ENCODE measurements at regions not wholly inside any gene's neighbourhood (a gene's known extent, or its start where the extent isn't known, plus 50 kb on each side); places are given as distances from the start of the nearest gene placed in this dataset.

- Histone ChIP-seq H3K36me3 (replicated peaks in 1 of 2; ENCODE audit: control insufficient read depth in 1 of 2, insufficient read depth in 2 of 2, low read length in 2 of 2) (no peaks in the 10 kb centered on the region), H3K9ac (ENCODE audit: insufficient read depth, low read length, poor library complexity, severe bottlenecking) (no peak overlapping the region), H3K4me3 (replicated peaks in 1 of 3; ENCODE audit: low read depth in 2 of 3, low read length in 3 of 3) (no peak overlapping the region), H3K4me1 (ENCODE audit: control insufficient read depth in 1 of 2, insufficient read depth in 2 of 2, low read length in 2 of 2) (no peaks in the 10 kb centered on the region), H3K79me2 (ENCODE audit: insufficient read depth, low read length) (no peaks in the 10 kb centered on the region), H3K9me3 (replicated peaks in 1 of 2; ENCODE audit: control insufficient read depth in 1 of 2, insufficient read depth in 1 of 2, low read length in 2 of 2) (no peaks in the 10 kb centered on the region), H2AFZ (ENCODE audit: insufficient read depth, low read depth, low read length, poor library complexity, severe bottlenecking) (no peak overlapping the region), H3K27ac (ENCODE audit: low read depth in 1 of 2, low read length in 2 of 2) (no peak overlapping the region), H3K27me3 (ENCODE audit: control insufficient read depth in 2 of 2, insufficient read depth in 2 of 2, low read length in 2 of 2) (no peaks in the 10 kb centered on the region), H3K4me2 (replicated peaks; ENCODE audit: extremely low read depth, low read length, poor library complexity, severe bottlenecking) (no peak overlapping the region), H4K20me1 (ENCODE audit: insufficient read depth, low read length) (no peaks in the 10 kb centered on the region)
- Mint-ChIP-seq H3K9me3 (peaks cover 0 to 4% (median 1%) of the 10 kb centered on the region in 7 donors), H3K36me3 (no peaks in the 10 kb centered on the region), H3K4me3 (no peak overlapping the region), H3K4me1 (no peaks in the 10 kb centered on the region), H3K27ac (no peak overlapping the region), H3K27me3 (ENCODE audit: low read depth in 3 of 3) (peaks cover 0 to 2% (median 0%) of the 10 kb centered on the region in 3 donors)
- no peak for DNase-seq
- intact Hi-C loops (cut with micrococcal nuclease) = no loop called here
- TF ChIP-seq CTCF (IDR thresholded peaks at IDR 0.05) = no peak
- no CpG with 5 or more reads among the region's 3 CpGs for WGBS (ENCODE audit: insufficient coverage)
Measured at GRCh38 chr3:137295336-137295735, 337.6 kb downstream of the IL20RB start.

DNA sequence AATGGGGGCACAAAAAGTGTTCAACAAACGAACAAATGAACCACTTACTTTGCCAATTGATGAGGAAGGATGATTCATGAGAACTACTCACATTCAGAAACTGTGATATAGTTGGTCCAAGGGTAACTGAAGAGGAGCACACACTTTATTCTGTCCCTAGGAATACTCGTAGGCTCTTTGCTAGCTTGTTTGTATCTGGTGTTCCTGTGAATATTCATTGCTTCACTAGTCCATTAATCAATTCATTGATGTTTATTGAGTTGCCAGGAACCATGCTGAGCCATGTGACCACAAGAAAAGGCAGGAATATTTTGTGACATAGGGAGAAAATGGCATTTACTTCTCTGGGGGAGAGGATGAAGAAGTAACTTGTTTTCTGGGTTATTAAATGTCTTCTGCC is 338.3 kb downstream of the IL20RB start:
- Mint-ChIP-seq H3K9me3 (peaks cover 0 to 1% (median 0%) of the 10 kb centered on the region in 7 donors), H3K4me3 (no peak overlapping the region), H3K27me3 (ENCODE audit: low read depth in 3 of 3) (no peaks in the 10 kb centered on the region), H3K4me1 (no peaks in the 10 kb centered on the region), H3K27ac (no peak overlapping the region), H3K36me3 (no peaks in the 10 kb centered on the region)
- no peaks in the 10 kb centered on the region for H3K79me2 ChIP-seq (ENCODE audit: insufficient read depth, low read length)
- no peaks in the 10 kb centered on the region for H4K20me1 ChIP-seq (ENCODE audit: insufficient read depth, low read length)
- TF ChIP-seq CTCF (IDR thresholded peaks at IDR 0.05) = no peak
- H2AFZ ChIP-seq (ENCODE audit: insufficient read depth, low read depth, low read length, poor library complexity, severe bottlenecking) = no peak overlapping the region
- no peak overlapping the region for H3K27ac ChIP-seq (ENCODE audit: low read depth in 1 of 2, low read length in 2 of 2)
- H3K9ac ChIP-seq (ENCODE audit: insufficient read depth, low read length, poor library complexity, severe bottlenecking) = no peak overlapping the region
- DNase-seq = no peak
- H3K9me3 ChIP-seq (replicated peaks in 1 of 2; ENCODE audit: control insufficient read depth in 1 of 2, insufficient read depth in 1 of 2, low read length in 2 of 2) = no peaks in the 10 kb centered on the region
- intact Hi-C loops (cut with micrococcal nuclease) = no loop called here
- WGBS (ENCODE audit: insufficient coverage) = no CpG with 5 or more reads among the region's 2 CpGs
- H3K27me3 ChIP-seq (ENCODE audit: control insufficient read depth in 2 of 2, insufficient read depth in 2 of 2, low read length in 2 of 2) = no peaks in the 10 kb centered on the region
- no peaks in the 10 kb centered on the region for H3K4me1 ChIP-seq (ENCODE audit: control insufficient read depth in 1 of 2, insufficient read depth in 2 of 2, low read length in 2 of 2)
- H3K4me2 ChIP-seq (replicated peaks; ENCODE audit: extremely low read depth, low read length, poor library complexity, severe bottlenecking) = no peak overlapping the region
- H3K4me3 ChIP-seq (replicated peaks in 1 of 3; ENCODE audit: low read depth in 2 of 3, low read length in 3 of 3) = no peak overlapping the region
- H3K36me3 ChIP-seq (replicated peaks in 1 of 2; ENCODE audit: control insufficient read depth in 1 of 2, insufficient read depth in 2 of 2, low read length in 2 of 2) = no peaks in the 10 kb centered on the region

All from CD14-positive monocyte (primary cell).